ACC112 (cell line): ENCODE measurements at regions not wholly inside any gene's neighbourhood (a gene's known extent, or its start where the extent isn't known, plus 50 kb on each side); places are given as distances from the start of the nearest gene placed in this dataset.

Experiments
- H2AFZ ChIP-seq: fragments of 200-600 bp; sonication (generic); one replicate; pipeline ENCODE4 v1.6.0; 2017; ENCODE audit warnings: antibody characterized with exemption, low read length; ENCODE audit not compliant: unreplicated experiment
- H3K27ac ChIP-seq: fragments of 200-600 bp; sonication (generic); 2 replicates; pipeline ENCODE4 v1.5.1; 2014; ENCODE audit warnings: low read depth, mild to moderate bottlenecking, antibody characterized with exemption, low read length, moderate library complexity
- H3K27me3 ChIP-seq: fragments of 200-600 bp; sonication (generic); 2 replicates; pipeline ENCODE4 v1.6.1; 2014; ENCODE audit warnings: mild to moderate bottlenecking, antibody characterized with exemption, low read length, moderate library complexity, mixed read lengths; ENCODE audit not compliant: insufficient read depth
- H3K36me3 ChIP-seq: fragments of 200-600 bp; sonication (generic); 2 replicates; pipeline ENCODE4 v1.6.1; 2016; ENCODE audit warnings: mild to moderate bottlenecking, antibody characterized with exemption, low read length, moderate library complexity, mixed read lengths; ENCODE audit not compliant: insufficient read depth
- H3K4me1 ChIP-seq: fragments of 200-600 bp; sonication (generic); one replicate; pipeline ENCODE4 v1.6.1; 2016; ENCODE audit warnings: low read length, mixed read lengths; ENCODE audit not compliant: insufficient read depth, unreplicated experiment, control insufficient read depth
- H3K4me3 ChIP-seq: fragments of 200-600 bp; sonication (generic); 2 replicates; pipeline ENCODE4 v1.5.1; 2014; ENCODE audit warnings: mild to moderate bottlenecking, low read depth, low read length
- H3K79me2 ChIP-seq: fragments of 200-600 bp; sonication (generic); one replicate; pipeline ENCODE4 v1.6.0; 2016; ENCODE audit warnings: low read length; ENCODE audit not compliant: control insufficient read depth, unreplicated experiment, insufficient read depth

DNA sequence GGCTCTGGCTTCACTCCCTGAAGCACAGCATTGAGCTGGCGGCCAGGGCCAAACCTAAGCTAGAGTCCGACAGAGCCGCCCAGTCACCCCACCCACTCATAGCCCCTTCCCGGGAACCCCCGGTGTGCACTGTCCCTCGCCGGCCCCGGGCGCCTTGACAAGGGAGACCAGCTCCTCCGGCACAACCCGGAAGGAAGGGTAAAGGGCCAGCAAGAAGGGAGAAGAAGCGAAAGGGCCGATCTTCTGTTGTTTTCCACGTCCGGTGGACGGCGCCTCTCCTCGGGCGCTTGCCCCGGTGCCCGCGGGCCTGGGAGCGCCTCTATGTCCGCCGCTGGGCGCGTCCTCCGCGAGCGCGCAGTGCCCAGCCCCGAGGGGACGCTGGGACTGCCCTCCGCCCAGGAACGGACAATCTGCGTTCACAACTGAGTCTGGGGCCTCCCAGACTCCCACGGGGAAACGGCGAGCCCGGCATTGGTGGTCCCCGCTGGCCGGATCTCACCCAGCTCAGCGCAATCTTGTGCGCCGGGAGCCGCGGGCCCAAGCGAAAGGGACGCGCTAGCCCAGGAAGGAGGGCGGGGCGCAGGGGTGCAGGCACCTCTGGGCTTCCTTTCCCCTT, 172.5 kb upstream of the MIR17HG start:
- Histone ChIP-seq H2AFZ (no peak overlapping the region), H3K4me3 (no peak overlapping the region), H3K36me3 (no peaks in the 10 kb centered on the region), H3K27me3 (0 out of 2 replicates have a peak, but pooled peaks cover 4% of the 10 kb centered on the region), H3K4me1 (no peaks in the 10 kb centered on the region), H3K27ac (no peak overlapping the region), H3K79me2 (no peaks in the 10 kb centered on the region)

DNA sequence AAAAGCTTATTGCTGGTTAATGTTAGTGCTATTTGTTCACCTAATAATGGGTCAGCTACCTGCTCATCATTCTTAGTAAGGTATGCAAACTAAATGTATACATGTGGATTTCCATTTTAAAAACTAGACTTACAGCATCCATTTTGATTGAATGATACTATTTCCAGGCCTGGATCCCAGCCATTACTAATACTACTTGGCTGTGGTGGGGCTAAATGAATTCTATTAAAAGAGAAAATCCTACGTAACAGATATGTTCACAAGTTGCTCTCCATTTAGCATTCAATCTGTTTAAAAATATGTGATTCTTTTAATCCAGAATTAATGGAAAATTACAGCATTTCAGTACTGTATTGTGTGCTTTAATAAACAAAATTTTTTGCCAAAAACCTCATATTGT, 169.4 kb upstream of the MIR17HG start:
- peaks cover 4% of the 10 kb centered on the region; the same call in 1 of the 2 replicates for H3K27me3 ChIP-seq
- H3K4me3 ChIP-seq: no peak overlapping the region
- no peak overlapping the region for H3K27ac ChIP-seq
- no peaks in the 10 kb centered on the region for H3K36me3 ChIP-seq
- H2AFZ ChIP-seq: no peak overlapping the region
- no peaks in the 10 kb centered on the region for H3K79me2 ChIP-seq
- H3K4me1 ChIP-seq: no peaks in the 10 kb centered on the region

DNA sequence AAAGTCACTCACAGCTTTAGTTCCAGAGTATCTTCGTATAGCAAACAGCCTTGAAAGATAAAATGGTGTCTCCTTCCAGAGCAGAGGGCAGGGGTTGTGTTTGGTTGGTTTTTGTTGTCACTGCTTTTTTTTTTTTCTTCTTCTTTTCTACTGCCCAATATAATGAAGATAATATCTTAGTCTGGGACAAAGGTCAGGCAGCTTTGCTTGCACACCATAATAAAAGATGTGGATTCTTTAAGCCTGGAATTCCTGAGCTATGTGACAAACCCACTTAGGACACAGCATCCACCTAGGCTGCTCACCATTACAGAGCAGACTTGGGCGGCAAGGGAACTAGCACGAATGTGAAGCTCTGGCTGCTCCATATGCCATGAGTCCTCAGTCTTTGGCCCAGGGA, 165.6 kb upstream of the MIR17HG start:
- Histone ChIP-seq H3K27me3 (peaks cover 4% of the 10 kb centered on the region; the same call in 1 of the 2 replicates), H3K4me3 (no peak overlapping the region), H2AFZ (no peak overlapping the region), H3K79me2 (no peaks in the 10 kb centered on the region), H3K36me3 (no peaks in the 10 kb centered on the region), H3K27ac (no peak overlapping the region), H3K4me1 (no peaks in the 10 kb centered on the region)

DNA sequence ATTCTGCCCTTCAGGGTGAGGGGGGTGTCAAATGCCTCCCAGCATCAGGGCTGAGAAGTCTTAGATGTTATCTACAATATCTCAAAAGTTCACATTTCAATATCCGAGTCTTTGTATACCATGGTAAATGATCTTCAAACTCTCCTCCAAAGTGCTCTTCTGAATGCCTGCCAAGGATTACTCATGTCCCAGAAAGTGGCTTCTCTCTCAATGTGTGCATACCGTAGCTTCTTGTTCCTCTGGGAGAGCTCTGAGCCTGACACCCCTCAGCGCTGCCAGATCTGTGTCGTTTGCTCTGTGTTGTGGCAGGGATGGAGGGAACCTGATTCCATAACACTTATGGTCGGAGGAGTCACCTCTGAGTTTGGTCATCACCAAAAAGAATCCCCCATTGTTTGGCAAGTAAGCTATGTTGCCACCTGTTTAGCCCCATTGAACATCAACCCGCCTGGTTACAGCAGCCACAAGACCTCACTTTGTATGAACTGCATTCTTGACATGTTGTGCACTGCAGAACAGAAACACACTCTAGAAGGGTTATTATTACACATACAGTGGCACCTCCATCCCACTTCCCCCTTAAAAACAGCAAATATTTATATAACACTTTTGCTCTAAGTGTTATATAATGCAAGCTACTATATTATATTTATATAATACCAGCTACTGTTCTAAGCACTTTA, 163.1 kb upstream of the MIR17HG start:
- H3K79me2 ChIP-seq: no peaks in the 10 kb centered on the region
- no peaks in the 10 kb centered on the region for H3K4me1 ChIP-seq
- no peak overlapping the region for H3K27ac ChIP-seq
- H2AFZ ChIP-seq: no peak overlapping the region
- no peak overlapping the region for H3K4me3 ChIP-seq
- H3K36me3 ChIP-seq: no peaks in the 10 kb centered on the region
- peaks cover 9% of the 10 kb centered on the region; the same call in 1 of the 2 replicates for H3K27me3 ChIP-seq

DNA sequence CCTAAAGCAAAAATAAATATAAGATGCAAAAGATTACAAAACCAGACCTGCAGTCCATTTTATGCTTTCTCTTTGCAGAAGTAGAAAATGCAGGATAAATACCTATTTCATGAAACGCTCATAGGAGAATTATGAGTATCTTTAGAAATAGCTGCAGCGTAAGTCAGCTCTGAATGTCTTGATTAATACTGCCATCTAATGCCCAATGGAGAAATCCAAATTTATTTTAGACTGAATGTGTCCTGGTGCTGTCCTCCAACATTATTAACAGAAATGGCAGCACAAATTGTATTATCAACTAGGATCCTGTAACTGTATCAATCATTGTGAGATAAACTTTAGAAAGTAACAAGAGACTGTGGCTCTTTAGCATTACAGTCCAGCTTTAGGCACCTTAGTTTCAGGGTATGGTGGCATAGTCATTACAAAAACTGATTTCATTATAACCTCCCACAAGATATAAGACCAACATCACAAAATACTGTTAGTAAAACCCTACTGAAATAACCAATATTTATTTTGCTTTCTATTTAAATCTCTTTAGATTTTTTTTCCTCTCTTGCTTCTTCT, 162.1 kb upstream of the MIR17HG start:
- no peak overlapping the region for H3K4me3 ChIP-seq
- H3K79me2 ChIP-seq: no peaks in the 10 kb centered on the region

DNA sequence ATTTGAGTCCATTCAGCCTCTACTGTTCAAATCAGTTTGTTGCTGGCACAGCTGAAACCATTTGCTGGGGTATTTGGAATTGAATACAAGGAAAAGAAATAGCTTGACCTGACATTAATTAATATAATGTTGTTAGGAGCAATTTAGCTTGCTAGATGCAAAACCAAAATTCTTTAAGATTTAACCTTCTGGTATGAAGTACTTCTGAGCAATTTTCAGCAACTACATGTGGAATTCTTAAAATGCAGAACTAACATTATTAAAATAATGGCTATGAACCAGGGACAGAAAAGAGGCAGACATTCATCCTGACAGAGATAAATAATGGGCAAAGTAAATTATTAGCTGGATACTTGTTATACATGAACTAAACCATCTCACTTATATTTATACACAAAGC, 160.0 kb upstream of the MIR17HG start:
- no peaks in the 10 kb centered on the region for H3K36me3 ChIP-seq
- no peak overlapping the region for H2AFZ ChIP-seq
- H3K4me3 ChIP-seq: no peak overlapping the region
- no peaks in the 10 kb centered on the region for H3K4me1 ChIP-seq
- H3K79me2 ChIP-seq: no peaks in the 10 kb centered on the region
- H3K27ac ChIP-seq: no peak overlapping the region
- H3K27me3 ChIP-seq: peaks cover 5% of the 10 kb centered on the region; the same call in 1 of the 2 replicates

More for the DNA sequence above, 162.1 kb upstream of the MIR17HG start:
- Histone ChIP-seq H3K27ac (no peak overlapping the region), H3K27me3 (peaks cover 9% of the 10 kb centered on the region; the same call in 1 of the 2 replicates), H3K36me3 (no peaks in the 10 kb centered on the region), H2AFZ (no peak overlapping the region), H3K4me1 (no peaks in the 10 kb centered on the region)

DNA sequence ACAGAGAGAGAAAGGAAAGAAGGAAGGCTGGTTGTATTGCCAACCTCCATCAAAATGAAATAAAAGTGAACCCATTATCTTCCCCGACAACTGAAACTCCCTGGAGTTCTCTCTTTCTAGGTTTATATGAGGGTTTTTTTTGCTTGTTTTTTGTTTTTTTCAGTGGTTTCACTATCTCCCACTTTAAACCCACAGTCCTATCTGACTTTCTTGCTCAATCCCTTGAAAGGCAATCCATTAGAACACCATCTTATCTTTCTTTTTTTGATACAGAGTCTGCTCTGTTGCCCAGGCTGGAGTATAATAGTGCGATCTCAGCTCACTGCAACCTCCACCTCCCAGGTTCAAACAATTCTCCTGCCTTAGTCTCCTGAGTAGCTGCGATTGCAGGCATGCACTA, 158.0 kb upstream of the MIR17HG start:
- H2AFZ ChIP-seq: no peak overlapping the region
- no peaks in the 10 kb centered on the region for H3K4me1 ChIP-seq
- H3K27ac ChIP-seq: no peak overlapping the region
- H3K4me3 ChIP-seq: no peak overlapping the region
- no peaks in the 10 kb centered on the region for H3K36me3 ChIP-seq
- peaks cover 5% of the 10 kb centered on the region; the same call in 1 of the 2 replicates for H3K27me3 ChIP-seq
- H3K79me2 ChIP-seq: no peaks in the 10 kb centered on the region

DNA sequence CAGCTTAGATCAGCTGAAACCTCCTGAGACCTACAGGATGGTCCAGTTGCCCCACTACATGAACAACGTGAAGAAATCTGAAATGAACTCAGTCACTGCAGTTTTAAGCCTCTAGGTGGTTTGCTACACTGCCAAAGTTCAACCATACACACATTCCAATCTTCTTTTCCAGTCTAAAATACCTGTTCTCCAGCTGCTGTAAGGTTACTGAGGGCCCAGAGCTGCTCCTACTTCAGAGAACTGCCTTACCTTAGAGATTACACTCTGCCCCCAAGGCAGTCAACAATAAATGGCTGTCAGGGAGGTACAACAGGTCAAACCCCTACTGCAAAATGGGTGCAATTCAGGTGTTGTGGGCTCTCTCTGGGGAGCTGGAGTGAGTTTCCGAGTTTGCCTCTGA, 154.1 kb upstream of the MIR17HG start:
- Histone ChIP-seq H3K79me2 (no peaks in the 10 kb centered on the region), H2AFZ (no peak overlapping the region), H3K27ac (no peak overlapping the region)

DNA sequence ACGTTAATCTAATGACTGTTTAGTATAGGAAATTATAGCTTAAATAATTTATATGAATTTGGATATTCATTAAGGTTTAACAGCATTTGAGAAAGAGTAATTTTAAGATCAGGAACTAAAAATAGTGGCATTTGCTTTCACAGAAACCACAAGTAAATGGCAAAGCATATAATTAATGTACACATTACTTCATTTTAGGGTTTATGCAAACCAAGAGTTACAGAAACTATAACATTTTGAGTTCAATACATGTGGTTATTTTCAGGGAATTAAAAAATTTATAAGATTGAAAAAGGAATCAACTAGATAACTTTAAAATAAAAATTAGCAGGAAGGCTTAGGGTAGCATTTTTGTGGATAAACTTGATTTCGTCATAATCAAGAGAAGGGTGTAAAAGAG, 151.7 kb upstream of the MIR17HG start:
- H3K4me3 ChIP-seq: no peak overlapping the region
- H2AFZ ChIP-seq: no peak overlapping the region
- H3K79me2 ChIP-seq: no peaks in the 10 kb centered on the region
- no peak overlapping the region for H3K27ac ChIP-seq
- H3K4me1 ChIP-seq: no peaks in the 10 kb centered on the region
- no peaks in the 10 kb centered on the region for H3K36me3 ChIP-seq
- H3K27me3 ChIP-seq: 0 out of 2 replicates have a peak, but pooled peaks cover 3% of the 10 kb centered on the region

More for the DNA sequence above, 154.1 kb upstream of the MIR17HG start:
- H3K27me3 ChIP-seq: 0 out of 2 replicates have a peak, but pooled peaks cover 3% of the 10 kb centered on the region
- H3K36me3 ChIP-seq: no peaks in the 10 kb centered on the region
- H3K4me3 ChIP-seq: no peak overlapping the region
- no peaks in the 10 kb centered on the region for H3K4me1 ChIP-seq

DNA sequence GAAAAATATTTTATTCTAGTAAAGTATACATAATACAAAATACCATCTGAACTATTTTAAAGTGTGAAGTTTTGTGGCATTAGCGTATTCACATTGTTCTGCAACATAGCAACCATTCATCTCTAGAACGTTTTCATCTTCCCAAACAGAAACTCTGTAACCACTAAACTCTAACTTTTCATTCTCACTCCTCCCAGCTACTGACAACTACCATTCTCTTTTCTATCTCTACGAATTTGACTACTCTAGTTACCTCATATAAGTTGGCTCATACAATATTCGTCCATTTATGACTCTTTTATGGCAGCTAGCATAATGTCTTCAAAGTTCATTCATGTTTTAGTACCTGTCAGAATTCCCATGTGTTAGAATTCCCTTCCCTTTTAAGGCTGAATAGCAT, 150.5 kb upstream of the MIR17HG start:
- Histone ChIP-seq H3K36me3 (no peaks in the 10 kb centered on the region), H3K27ac (no peak overlapping the region), H3K27me3 (0 out of 2 replicates have a peak, but pooled peaks cover 3% of the 10 kb centered on the region), H2AFZ (no peak overlapping the region), H3K4me1 (no peaks in the 10 kb centered on the region), H3K4me3 (no peak overlapping the region), H3K79me2 (no peaks in the 10 kb centered on the region)
